HEK293 (cell line): ENCODE measurements at regions not wholly inside any gene's neighbourhood (a gene's known extent, or its start where the extent isn't known, plus 50 kb on each side); places are given as distances from the start of the nearest gene placed in this dataset.

Experiments
- CTCF ChIP-seq: fragments of 450-650 bp; formaldehyde crosslinking; IDR thresholded peaks from 2 replicates; pipeline ENCODE4 v1.5.1; 2016; ENCODE audit warnings: missing biosample characterization, missing genetic modification characterization
- MYNN ChIP-seq: fragments of 450-650 bp; formaldehyde crosslinking; IDR thresholded peaks from 2 replicates; pipeline ENCODE4 v1.5.1; 2016; ENCODE audit warnings: missing biosample characterization, missing genetic modification characterization, borderline replicate concordance
- ZNF10 ChIP-seq: fragments of 450-650 bp; formaldehyde crosslinking; IDR thresholded peaks from 2 replicates; pipeline ENCODE4 v1.5.1; 2017; ENCODE audit warnings: missing biosample characterization, missing genetic modification characterization
- ZNF629 ChIP-seq: fragments of 450-650 bp; formaldehyde crosslinking; IDR thresholded peaks from 2 replicates; pipeline ENCODE4 v1.5.1; 2017; ENCODE audit warnings: missing biosample characterization, missing genetic modification characterization
- ZNF776 ChIP-seq: fragments of 450-650 bp; formaldehyde crosslinking; IDR thresholded peaks from 2 replicates; pipeline ENCODE4 v1.5.0; 2017; ENCODE audit warnings: missing biosample characterization, missing genetic modification characterization, borderline replicate concordance
- TF ChIP-seq, protein P1 (sequence below): fragments of 450-650 bp; formaldehyde crosslinking; IDR thresholded peaks from 2 replicates; pipeline ENCODE4 v1.5.1; 2017; ENCODE audit warnings: missing biosample characterization, mild to moderate bottlenecking, missing genetic modification characterization, moderate library complexity
- TF ChIP-seq, protein P2 (sequence below): fragments of 450-650 bp; formaldehyde crosslinking; IDR thresholded peaks from 2 replicates; pipeline ENCODE4 v1.5.1; 2017; ENCODE audit warnings: missing biosample characterization, missing genetic modification characterization

DNA sequence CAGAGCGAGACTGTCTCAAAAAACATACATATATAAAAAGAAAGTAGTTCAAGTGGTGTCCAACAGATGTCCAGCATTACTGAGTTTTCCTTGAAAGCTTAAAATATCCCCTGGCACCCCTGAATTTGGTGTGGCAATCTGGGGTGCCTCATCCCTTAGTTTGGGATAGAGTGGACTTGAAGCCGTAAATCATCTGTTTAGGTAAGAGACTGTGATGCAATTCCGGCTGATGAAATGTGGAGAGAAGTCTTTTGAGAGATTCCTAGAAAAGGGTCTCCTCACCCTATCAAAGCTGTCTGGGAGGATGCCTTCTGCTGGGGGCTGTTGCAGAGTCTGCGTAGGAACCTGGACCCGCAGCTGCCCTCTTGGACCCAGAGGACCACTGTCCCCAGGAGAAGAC lies 408.0 kb downstream of the RPS24 start:
- TF ChIP-seq, protein P1, sequence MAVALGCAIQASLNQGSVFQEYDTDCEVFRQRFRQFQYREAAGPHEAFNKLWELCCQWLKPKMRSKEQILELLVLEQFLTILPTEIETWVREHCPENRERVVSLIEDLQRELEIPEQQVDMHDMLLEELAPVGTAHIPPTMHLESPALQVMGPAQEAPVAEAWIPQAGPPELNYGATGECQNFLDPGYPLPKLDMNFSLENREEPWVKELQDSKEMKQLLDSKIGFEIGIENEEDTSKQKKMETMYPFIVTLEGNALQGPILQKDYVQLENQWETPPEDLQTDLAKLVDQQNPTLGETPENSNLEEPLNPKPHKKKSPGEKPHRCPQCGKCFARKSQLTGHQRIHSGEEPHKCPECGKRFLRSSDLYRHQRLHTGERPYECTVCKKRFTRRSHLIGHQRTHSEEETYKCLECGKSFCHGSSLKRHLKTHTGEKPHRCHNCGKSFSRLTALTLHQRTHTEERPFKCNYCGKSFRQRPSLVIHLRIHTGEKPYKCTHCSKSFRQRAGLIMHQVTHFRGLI = no peak
- TF ChIP-seq ZNF10 (tag by site-specific recombination) (no peak), ZNF776 (no peak), ZNF629 (no peak), MYNN (tag by site-specific recombination) (no peak), CTCF (no peak)
- TF ChIP-seq, protein P2, sequence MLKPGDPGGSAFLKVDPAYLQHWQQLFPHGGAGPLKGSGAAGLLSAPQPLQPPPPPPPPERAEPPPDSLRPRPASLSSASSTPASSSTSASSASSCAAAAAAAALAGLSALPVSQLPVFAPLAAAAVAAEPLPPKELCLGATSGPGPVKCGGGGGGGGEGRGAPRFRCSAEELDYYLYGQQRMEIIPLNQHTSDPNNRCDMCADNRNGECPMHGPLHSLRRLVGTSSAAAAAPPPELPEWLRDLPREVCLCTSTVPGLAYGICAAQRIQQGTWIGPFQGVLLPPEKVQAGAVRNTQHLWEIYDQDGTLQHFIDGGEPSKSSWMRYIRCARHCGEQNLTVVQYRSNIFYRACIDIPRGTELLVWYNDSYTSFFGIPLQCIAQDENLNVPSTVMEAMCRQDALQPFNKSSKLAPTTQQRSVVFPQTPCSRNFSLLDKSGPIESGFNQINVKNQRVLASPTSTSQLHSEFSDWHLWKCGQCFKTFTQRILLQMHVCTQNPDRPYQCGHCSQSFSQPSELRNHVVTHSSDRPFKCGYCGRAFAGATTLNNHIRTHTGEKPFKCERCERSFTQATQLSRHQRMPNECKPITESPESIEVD (tag by site-specific recombination) = no peak
